ENCODE measurements at regions not wholly inside any gene's neighbourhood (a gene's known extent, or its start where the extent isn't known, plus 50 kb on each side); places are given as distances from the start of the nearest gene placed in this dataset.
"Not testable (repeated sequence)": the region's sequence is repeated elsewhere in the genome, so short reads cannot be mapped to it uniquely, and the experiment has no call there.

DNA sequence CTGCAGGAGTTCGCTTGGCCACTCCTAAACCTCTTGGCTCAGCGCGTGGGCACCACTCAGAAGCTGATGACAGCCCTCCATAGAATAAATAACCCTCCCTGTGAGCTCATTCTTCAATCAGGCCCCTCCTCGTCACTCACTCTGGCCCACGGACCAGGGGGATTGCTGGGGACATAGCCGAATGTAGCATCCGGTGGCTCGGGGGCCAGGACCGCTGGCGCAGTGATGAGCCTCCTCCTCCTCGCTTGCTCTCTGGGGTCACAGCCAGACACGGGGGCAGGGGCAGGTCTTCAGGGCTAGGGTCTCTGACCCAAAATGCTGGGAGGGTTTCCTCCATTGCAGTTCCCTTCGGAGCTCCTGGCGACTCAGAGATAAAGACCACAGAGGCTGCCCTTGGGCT lies 79.9 kb downstream of the TFAP2C start:
- Histone ChIP-seq H3K9me2 (ENCODE audit: insufficient read depth) (no peaks in the 10 kb centered on the region), H3K27me3 (ENCODE audit: insufficient read depth, low read length) (no peaks in the 10 kb centered on the region), H3K9ac (ENCODE audit: low read length) (no peak overlapping the region), H4K20me1 (ENCODE audit: insufficient read depth) (no peaks in the 10 kb centered on the region), H3K79me2 (ENCODE audit: insufficient read depth, low read length) (no peaks in the 10 kb centered on the region), H3K4me2 (ENCODE audit: low read length) (no peak overlapping the region), H3K36me3 (ENCODE audit: control insufficient read depth in 1 of 2, insufficient read depth in 2 of 2, low read length in 2 of 2) (no peaks in the 10 kb centered on the region), H3K27ac (ENCODE audit: low read depth, low read length) (no peak overlapping the region), H3K4me1 (ENCODE audit: control insufficient read depth in 1 of 2, insufficient read depth in 2 of 2, low read length in 2 of 2) (peaks cover 16 to 19% of the 10 kb centered on the region in 2 experiments), H3K9me3 (ENCODE audit: control insufficient read depth in 1 of 2, insufficient read depth in 1 of 2, low read depth in 1 of 2, low read length in 2 of 2) (no peaks in the 10 kb centered on the region), H3K4me3 (replicated peaks in 1 of 2; ENCODE audit: low read depth in 1 of 2, low read length in 2 of 2) (no peak overlapping the region), H2AFZ (ENCODE audit: low read depth, low read length, poor library complexity, severe bottlenecking) (no peak overlapping the region)
- ATAC-seq = no peak
- intact Hi-C loops (cut with micrococcal nuclease) = no loop called here
- DNase-seq (ENCODE audit: low read depth, low spot score) = no peak
- ChIA-PET POLR2A (no interaction called here), CTCF (no interaction called here), RAD21 (ENCODE audit: low non-redundant PET in 1 of 2, low total read pairs in 2 of 2, uncharacterized antibody in 2 of 2, unreplicated experiment in 2 of 2) (no interaction called here)
- no TSS peak for BruUV-seq (replicated peaks)
- TF ChIP-seq CBX3 (IDR thresholded peaks at IDR 0.05; ENCODE audit: low read depth) (no peak), EZH2 (IDR thresholded peaks at IDR 0.05) (no peak), TCF7L2 (IDR thresholded peaks at IDR 0.05; ENCODE audit: borderline replicate concordance, extremely low read depth, insufficient read depth, insufficient read length) (no peak)

- CTCF ChIA-PET = no interaction called here
- intact Hi-C loops (cut with micrococcal nuclease) = no loop called here
Measured at GRCh38 chr20:56710125-56710524, 81.0 kb downstream of the TFAP2C start.

GRCh38 chr20:56710577-56710976 lies 81.5 kb downstream of the TFAP2C start:
- H4K20me1 ChIP-seq (ENCODE audit: insufficient read depth); H3K27me3 ChIP-seq (ENCODE audit: insufficient read depth, low read length); H3K9ac ChIP-seq (ENCODE audit: low read length); H3K79me2 ChIP-seq (ENCODE audit: insufficient read depth, low read length); RAD21 ChIA-PET (ENCODE audit: low non-redundant PET in 1 of 2, low total read pairs in 2 of 2, uncharacterized antibody in 2 of 2, unreplicated experiment in 2 of 2); DNase-seq (ENCODE audit: low read depth, low spot score); H3K4me3 ChIP-seq (replicated peaks in 1 of 2; ENCODE audit: low read depth in 1 of 2, low read length in 2 of 2); H3K36me3 ChIP-seq (ENCODE audit: control insufficient read depth in 1 of 2, insufficient read depth in 2 of 2, low read length in 2 of 2); H3K4me2 ChIP-seq (ENCODE audit: low read length); ATAC-seq; CTCF ChIA-PET; H2AFZ ChIP-seq (ENCODE audit: low read depth, low read length, poor library complexity, severe bottlenecking); H3K9me2 ChIP-seq (ENCODE audit: insufficient read depth); H3K9me3 ChIP-seq (ENCODE audit: control insufficient read depth in 1 of 2, insufficient read depth in 1 of 2, low read depth in 1 of 2, low read length in 2 of 2); intact Hi-C loops (cut with micrococcal nuclease); BruUV-seq (replicated peaks); H3K27ac ChIP-seq (ENCODE audit: low read depth, low read length): not testable (repeated sequence)
- peaks cover 16 to 19% of the 10 kb centered on the region in 2 experiments for H3K4me1 ChIP-seq (ENCODE audit: control insufficient read depth in 1 of 2, insufficient read depth in 2 of 2, low read length in 2 of 2)
- POLR2A ChIA-PET = interaction anchor here (0.6 kb wide), 1 partner anchor 534 kb away, joined by 3 read pairs; no protein-coding TSS in a partner anchor

More at GRCh38 chr20:56710125-56710524, 81.0 kb downstream of the TFAP2C start:
- POLR2A ChIA-PET = interaction anchor here (0.6 kb wide), 1 partner anchor 535 kb away, joined by 3 read pairs; no protein-coding TSS in a partner anchor
- H3K9ac ChIP-seq (ENCODE audit: low read length) = no peak overlapping the region
- H3K79me2 ChIP-seq (ENCODE audit: insufficient read depth, low read length) = no peaks in the 10 kb centered on the region
- no peaks in the 10 kb centered on the region for H3K36me3 ChIP-seq (ENCODE audit: control insufficient read depth in 1 of 2, insufficient read depth in 2 of 2, low read length in 2 of 2)
- RAD21 ChIA-PET (ENCODE audit: low non-redundant PET in 1 of 2, low total read pairs in 2 of 2, uncharacterized antibody in 2 of 2, unreplicated experiment in 2 of 2) = no interaction called here
- H3K9me3 ChIP-seq (ENCODE audit: control insufficient read depth in 1 of 2, insufficient read depth in 1 of 2, low read depth in 1 of 2, low read length in 2 of 2) = no peaks in the 10 kb centered on the region
- H3K27me3 ChIP-seq (ENCODE audit: insufficient read depth, low read length) = no peaks in the 10 kb centered on the region
- no peak overlapping the region for H3K27ac ChIP-seq (ENCODE audit: low read depth, low read length)
- no peak overlapping the region for H2AFZ ChIP-seq (ENCODE audit: low read depth, low read length, poor library complexity, severe bottlenecking)
- peaks cover 16 to 19% of the 10 kb centered on the region in 2 experiments for H3K4me1 ChIP-seq (ENCODE audit: control insufficient read depth in 1 of 2, insufficient read depth in 2 of 2, low read length in 2 of 2)
- DNase-seq (ENCODE audit: low read depth, low spot score) = no peak
- H3K9me2 ChIP-seq (ENCODE audit: insufficient read depth) = no peaks in the 10 kb centered on the region
- H4K20me1 ChIP-seq (ENCODE audit: insufficient read depth) = no peaks in the 10 kb centered on the region
- no peak overlapping the region for H3K4me2 ChIP-seq (ENCODE audit: low read length)
- TF ChIP-seq CEBPB (IDR thresholded peaks at IDR 0.05; ENCODE audit: low read depth) (no peak), ELF1 (IDR thresholded peaks at IDR 0.05; ENCODE audit: borderline replicate concordance, low read depth) (no peak)
- TF ChIP-seq, protein P1, sequence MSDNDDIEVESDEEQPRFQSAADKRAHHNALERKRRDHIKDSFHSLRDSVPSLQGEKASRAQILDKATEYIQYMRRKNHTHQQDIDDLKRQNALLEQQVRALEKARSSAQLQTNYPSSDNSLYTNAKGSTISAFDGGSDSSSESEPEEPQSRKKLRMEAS (IDR thresholded peaks at IDR 0.05) = no peak
- no peak overlapping the region for H3K4me3 ChIP-seq (replicated peaks in 1 of 2; ENCODE audit: low read depth in 1 of 2, low read length in 2 of 2)
- no TSS peak for BruUV-seq (replicated peaks)
- no peak for ATAC-seq
